Esophagus muscularis mucosa (tissue), 3 donors: ENCODE measurements at regions not wholly inside any gene's neighbourhood (a gene's known extent, or its start where the extent isn't known, plus 50 kb on each side); places are given as distances from the start of the nearest gene placed in this dataset.

Source experiments
- CTCF ChIP-seq, 3 experiments: fragments of 200-600 bp in 2 of 3; fragments of 450-650 bp in 1 of 3; sonication (generic) in 2 of 3; IDR thresholded peaks; one replicate each; pipeline ENCODE4 v1.5.1; 2017 to 2019; ENCODE audit warnings: antibody characterized with exemption in 3 of 3, mild to moderate bottlenecking in 2 of 3, moderate library complexity in 1 of 3
- EP300 ChIP-seq: sonication (generic); formaldehyde crosslinking; IDR thresholded peaks from one replicate; pipeline ENCODE4 v1.6.1; 2017; ENCODE audit warnings: antibody characterized with exemption

GRCh38 chr9:26574898-26575440 lies 317.6 kb downstream of the CAAP1 start:
- no peak for TF ChIP-seq EP300
- no peak for TF ChIP-seq CTCF (IDR thresholded peaks at IDR 0.05)
